ENCODE measurements at regions not wholly inside any gene's neighbourhood (a gene's known extent, or its start where the extent isn't known, plus 50 kb on each side); places are given as distances from the start of the nearest gene placed in this dataset.

GRCh38 chr2:18803141-18803939 lies 214.0 kb upstream of the NT5C1B start:
- TF ChIP-seq POLR2AphosphoS5 (IDR thresholded peaks at IDR 0.05) (no peak), POLR2A (IDR thresholded peaks at IDR 0.05) (no peak), CTCF (IDR thresholded peaks at IDR 0.05) (no peak), EP300 (IDR thresholded peaks at IDR 0.05) (no peak)

All from gastroesophageal sphincter (tissue), 3 donors.